Endothelial cell of hepatic sinusoid (primary cell): ENCODE measurements at regions not wholly inside any gene's neighbourhood (a gene's known extent, or its start where the extent isn't known, plus 50 kb on each side); places are given as distances from the start of the nearest gene placed in this dataset.
"Not testable (repeated sequence)": the region's sequence is repeated elsewhere in the genome, so short reads cannot be mapped to it uniquely, and the experiment has no call there.

Source experiments
- in situ Hi-C: cut with HindIII; loops from 2 replicates; pipeline ENCODE4 v1.10.0; 2017; ENCODE audit warnings: low sequenced_read_pairs

DNA sequence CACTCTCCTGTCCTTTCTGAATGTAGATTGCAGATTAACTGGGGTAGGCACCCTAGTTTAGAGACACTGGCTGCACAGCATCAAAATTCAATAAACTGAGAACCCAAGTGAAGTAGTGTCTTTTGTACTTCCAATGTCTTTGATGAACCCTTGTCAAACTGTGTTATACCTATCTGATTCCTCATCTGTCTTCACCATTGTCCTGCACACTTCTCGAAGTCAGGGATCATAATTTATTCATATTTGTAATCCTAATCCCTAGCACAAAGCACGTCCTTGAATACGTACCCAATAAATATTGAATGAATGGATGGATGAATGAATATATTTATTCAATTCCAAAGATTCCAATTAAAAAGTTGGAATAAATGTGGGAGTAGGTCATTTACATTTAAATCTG lies 256.6 kb upstream of the PTBP2 start:
- in situ Hi-C loops = no loop called here

DNA sequence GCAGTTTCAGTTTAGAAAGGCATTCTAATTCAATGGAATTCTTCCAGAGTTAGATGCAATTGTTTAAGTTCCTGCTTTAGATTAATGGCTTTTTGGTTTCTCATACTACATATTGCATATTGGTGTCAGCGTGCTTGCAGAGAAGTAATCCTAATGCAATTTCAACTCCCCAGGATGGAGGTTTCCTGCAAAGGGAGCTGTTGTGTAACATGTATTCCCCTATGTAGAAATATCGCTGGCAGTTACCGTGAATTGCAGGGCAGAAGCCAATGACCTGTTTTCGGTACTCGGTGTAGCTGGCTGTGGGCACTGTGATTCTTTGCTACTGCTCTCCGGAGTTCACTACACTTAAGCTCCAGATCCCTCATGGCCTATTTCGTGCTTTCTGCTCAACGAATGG lies 256.1 kb upstream of the PTBP2 start:
- in situ Hi-C loops = no loop called here

GRCh38 chr1:96466842-96467241 lies 254.7 kb upstream of the PTBP2 start:
- in situ Hi-C loops = no loop called here

GRCh38 chr1:96469726-96470125 lies 251.9 kb upstream of the PTBP2 start:
- in situ Hi-C loops = not testable (repeated sequence)

DNA sequence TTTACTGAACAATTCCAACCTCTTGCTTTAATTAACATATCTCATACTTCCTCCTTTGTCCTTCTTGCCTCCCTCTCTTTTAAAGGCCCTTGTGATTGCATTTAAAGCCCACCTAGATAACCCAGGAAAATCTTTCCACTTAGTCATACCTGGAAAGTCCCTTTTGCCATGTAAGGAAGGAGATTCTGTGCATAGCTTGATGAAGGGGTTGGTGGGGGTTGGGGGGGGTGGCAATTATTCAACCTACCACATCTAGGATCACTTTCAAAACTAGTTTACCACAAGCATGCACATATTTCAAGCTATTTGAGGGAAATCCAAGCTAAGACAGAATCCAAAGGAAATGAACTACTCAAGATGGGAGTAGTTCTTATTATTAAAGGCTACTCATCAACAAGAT lies 249.1 kb upstream of the PTBP2 start:
- in situ Hi-C loops = no loop called here

GRCh38 chr1:96473791-96474434 lies 247.7 kb upstream of the PTBP2 start:
- in situ Hi-C loops = no loop called here

- in situ Hi-C loops = no loop called here
These were observed 246.4 kb upstream of the PTBP2 start for GRCh38 chr1:96474985-96475743.

DNA sequence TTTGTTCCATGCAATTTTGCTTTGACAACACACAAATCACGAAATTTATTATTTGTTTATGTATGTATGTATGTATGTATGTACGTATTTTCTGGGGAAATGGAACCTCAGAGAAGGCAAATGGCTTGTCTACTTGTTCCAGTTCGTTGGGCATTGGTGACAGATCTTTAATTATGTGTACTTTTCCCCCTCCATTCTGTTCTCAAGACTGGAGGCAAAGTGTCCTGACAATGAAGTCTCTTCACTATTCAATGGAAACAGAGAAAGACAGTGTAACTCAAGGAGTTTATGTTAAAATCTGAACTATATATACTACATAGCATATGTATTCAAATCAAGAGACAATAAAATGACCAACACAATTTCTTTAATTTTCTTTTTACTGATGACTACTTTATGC lies 245.7 kb upstream of the PTBP2 start:
- in situ Hi-C loops = no loop called here

- in situ Hi-C loops = no loop called here
These were observed 243.4 kb upstream of the PTBP2 start for GRCh38 chr1:96478228-96478627.

- in situ Hi-C loops = no loop called here
These were observed 240.2 kb upstream of the PTBP2 start for GRCh38 chr1:96481409-96481808.

GRCh38 chr1:96482616-96483015 lies 239.0 kb upstream of the PTBP2 start:
- in situ Hi-C loops = no loop called here

- in situ Hi-C loops = no loop called here
These were observed 234.2 kb upstream of the PTBP2 start for GRCh38 chr1:96487394-96487793.

DNA sequence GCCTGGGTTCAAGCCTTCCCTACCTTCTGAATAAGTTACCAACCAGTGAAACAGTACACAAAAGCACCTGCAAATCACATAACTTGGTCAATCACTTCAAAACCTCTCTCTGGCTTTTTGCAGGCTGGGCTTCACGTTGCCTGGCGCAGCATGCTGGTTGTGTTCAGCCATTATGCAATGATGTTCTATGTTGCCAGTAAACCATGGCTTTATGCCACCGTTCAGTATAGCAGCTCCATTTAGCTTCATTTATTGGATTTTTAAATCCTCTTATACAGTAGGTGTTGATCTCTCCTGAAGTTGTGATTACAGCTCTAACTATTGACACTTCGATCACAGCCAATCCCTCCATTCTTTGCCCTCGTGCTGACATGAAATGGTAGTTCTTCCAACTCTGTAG lies 233.6 kb upstream of the PTBP2 start:
- in situ Hi-C loops = no loop called here

- in situ Hi-C loops = no loop called here
These were observed 232.8 kb upstream of the PTBP2 start for GRCh38 chr1:96488777-96489176.

- in situ Hi-C loops = no loop called here
These were observed 229.3 kb upstream of the PTBP2 start for GRCh38 chr1:96492236-96492635.

- in situ Hi-C loops = no loop called here
These were observed 222.7 kb upstream of the PTBP2 start for GRCh38 chr1:96498744-96499340.

- in situ Hi-C loops = no loop called here
These were observed 213.4 kb upstream of the PTBP2 start for GRCh38 chr1:96508233-96508632.

DNA sequence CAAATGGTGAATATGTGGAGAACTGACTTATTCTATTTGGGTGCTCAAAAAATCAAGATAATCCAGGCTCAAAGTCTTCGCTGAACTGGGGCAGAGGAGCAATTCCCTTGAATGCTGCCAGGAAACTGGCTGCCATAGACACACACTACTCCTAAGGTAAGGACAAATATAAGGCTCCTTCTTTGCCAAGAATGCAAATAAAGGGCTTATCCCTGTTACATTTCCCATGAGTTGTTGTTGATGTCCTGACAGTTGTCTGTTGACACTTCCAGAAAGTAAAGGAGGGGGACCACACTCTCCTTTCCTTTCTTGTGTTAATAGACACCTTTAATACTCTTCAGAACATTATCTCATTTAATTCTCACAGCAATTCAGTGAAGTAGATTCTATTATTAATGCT lies 212.2 kb upstream of the PTBP2 start:
- in situ Hi-C loops = no loop called here

DNA sequence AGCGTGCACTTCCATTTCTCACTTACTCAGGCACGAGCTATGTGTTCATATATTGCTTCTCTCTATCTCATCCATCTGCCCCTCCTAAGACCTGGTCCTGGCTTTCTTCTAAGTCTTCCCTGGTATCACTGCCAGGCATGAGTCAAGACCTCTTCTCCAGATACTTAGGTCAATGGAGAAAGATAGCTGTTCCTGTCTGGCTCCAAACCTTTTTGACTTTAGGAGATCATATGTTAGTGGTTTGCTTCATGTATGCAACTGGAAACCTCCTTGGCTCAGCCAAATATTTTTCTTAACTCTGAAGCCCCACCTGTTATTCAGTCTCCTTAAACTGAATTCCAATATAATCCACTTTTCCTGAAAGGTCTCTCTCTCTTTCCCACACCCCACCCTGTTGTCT lies 211.6 kb upstream of the PTBP2 start:
- in situ Hi-C loops = no loop called here

DNA sequence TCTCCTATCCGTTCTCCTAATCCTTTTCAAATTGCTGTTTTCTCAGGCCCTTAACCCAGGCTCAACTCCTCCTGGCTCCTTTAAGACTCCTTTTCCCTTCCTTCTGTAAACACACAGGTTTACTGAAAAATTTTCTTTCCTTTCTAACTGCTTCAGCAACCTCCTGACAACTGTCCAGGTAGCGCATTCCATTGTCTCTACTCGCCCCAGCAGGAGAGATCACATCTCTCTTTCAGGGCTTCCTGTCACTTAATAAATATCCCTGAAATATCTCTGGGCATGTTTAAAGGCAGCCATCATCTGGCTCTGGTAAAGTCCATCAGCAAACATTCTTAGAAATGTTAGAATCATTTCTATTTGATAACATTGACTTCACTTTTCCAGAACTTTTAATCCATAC lies 211.2 kb upstream of the PTBP2 start:
- in situ Hi-C loops = no loop called here

GRCh38 chr1:96510911-96511310 lies 210.7 kb upstream of the PTBP2 start:
- in situ Hi-C loops = no loop called here

- in situ Hi-C loops = no loop called here
These were observed 208.4 kb upstream of the PTBP2 start for GRCh38 chr1:96513136-96513535.
